Neutrophil (primary cell): ENCODE measurements at regions not wholly inside any gene's neighbourhood (a gene's known extent, or its start where the extent isn't known, plus 50 kb on each side); places are given as distances from the start of the nearest gene placed in this dataset.

Source experiments
- H3K27ac ChIP-seq: fragments of 200-600 bp; sonication (generic); 2 replicates; pipeline ENCODE4 v1.5.1; 2016; ENCODE audit warnings: mild to moderate bottlenecking, moderate library complexity
- H3K27me3 ChIP-seq: fragments of 200-600 bp; sonication (generic); 2 replicates; pipeline ENCODE4 v1.6.0; 2016; ENCODE audit warnings: mild to moderate bottlenecking
- H3K36me3 ChIP-seq: fragments of 200-600 bp; sonication (generic); 2 replicates; pipeline ENCODE4 v1.5.1; 2017
- H3K4me1 ChIP-seq, 2 experiments: fragments of 200-600 bp in 1 of 2; sonication (generic) in 1 of 2; 1 replicate in 1 of 2; 2 replicates in 1 of 2; pipeline versions ENCODE4 v1.5.1 to v1.6.1; 2013 to 2016; ENCODE audit warnings: low read depth in 1 of 2, low read length in 1 of 2, mild to moderate bottlenecking in 1 of 2, moderate library complexity in 1 of 2; ENCODE audit not compliant: control insufficient read depth in 1 of 2, insufficient read depth in 1 of 2
- H3K4me3 ChIP-seq, 2 experiments: fragments of 200-600 bp in 1 of 2; sonication (generic) in 1 of 2; 1 replicate in 1 of 2; 2 replicates in 1 of 2; pipeline ENCODE4 v1.5.1; 2013 to 2016; ENCODE audit warnings: low read depth in 1 of 2, low read length in 1 of 2, mild to moderate bottlenecking in 1 of 2, moderate library complexity in 1 of 2
- H3K9me3 ChIP-seq: fragments of 200-600 bp; sonication (generic); 2 replicates; pipeline ENCODE4 v1.5.1; 2016
- TF ChIP-seq, protein P1 (sequence below): fragments of 200-600 bp; sonication (generic); IDR thresholded peaks from 2 replicates; pipeline ENCODE4 v1.5.1; 2016; ENCODE audit warnings: antibody characterized with exemption

DNA sequence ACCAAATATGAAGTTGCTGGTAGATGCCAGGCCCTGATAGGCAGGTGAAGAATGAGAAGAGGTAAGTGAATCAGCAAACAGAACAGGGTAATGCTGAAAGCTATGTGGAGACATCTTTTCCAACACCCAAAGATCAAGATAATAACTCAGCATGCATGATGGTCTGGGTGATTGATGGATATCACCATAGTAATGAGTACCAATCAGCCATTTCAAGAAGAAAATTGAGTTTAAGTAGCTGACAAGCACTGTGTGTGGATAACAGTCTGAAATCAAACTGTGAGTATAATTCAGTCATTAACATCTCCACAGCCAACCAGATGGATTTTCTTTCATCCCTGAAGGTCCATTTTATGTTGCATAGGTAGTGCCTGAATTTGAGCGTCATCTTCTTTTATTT, 289.6 kb upstream of the SMIM31 start:
- Histone ChIP-seq H3K27ac (no peak overlapping the region), H3K4me1 (no peaks in the 10 kb centered on the region), H3K4me3 (no peak overlapping the region), H3K27me3 (no peaks in the 10 kb centered on the region), H3K9me3 (no peaks in the 10 kb centered on the region), H3K36me3 (no peaks in the 10 kb centered on the region)
- TF ChIP-seq, protein P1, sequence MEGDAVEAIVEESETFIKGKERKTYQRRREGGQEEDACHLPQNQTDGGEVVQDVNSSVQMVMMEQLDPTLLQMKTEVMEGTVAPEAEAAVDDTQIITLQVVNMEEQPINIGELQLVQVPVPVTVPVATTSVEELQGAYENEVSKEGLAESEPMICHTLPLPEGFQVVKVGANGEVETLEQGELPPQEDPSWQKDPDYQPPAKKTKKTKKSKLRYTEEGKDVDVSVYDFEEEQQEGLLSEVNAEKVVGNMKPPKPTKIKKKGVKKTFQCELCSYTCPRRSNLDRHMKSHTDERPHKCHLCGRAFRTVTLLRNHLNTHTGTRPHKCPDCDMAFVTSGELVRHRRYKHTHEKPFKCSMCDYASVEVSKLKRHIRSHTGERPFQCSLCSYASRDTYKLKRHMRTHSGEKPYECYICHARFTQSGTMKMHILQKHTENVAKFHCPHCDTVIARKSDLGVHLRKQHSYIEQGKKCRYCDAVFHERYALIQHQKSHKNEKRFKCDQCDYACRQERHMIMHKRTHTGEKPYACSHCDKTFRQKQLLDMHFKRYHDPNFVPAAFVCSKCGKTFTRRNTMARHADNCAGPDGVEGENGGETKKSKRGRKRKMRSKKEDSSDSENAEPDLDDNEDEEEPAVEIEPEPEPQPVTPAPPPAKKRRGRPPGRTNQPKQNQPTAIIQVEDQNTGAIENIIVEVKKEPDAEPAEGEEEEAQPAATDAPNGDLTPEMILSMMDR: no peak

DNA sequence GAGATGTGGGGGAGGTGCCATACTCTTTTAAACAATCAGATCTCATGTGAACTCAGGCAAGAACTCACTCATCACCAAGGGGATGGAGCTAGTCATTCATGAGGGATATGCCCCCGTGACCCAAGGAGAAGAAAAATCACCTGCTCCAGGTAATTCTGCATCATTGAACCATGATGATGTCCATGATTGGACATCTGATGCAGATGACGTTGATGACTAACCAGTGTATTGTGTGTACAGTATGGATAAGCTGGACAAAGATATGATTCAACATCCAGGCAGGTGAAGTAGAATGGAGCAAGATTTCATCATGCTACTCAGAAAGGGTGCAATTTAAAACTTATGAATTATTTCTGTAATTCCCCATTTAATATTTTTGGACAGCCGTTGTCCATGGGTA, 286.4 kb upstream of the SMIM31 start:
- Histone ChIP-seq H3K4me3 (no peak overlapping the region), H3K9me3 (no peaks in the 10 kb centered on the region), H3K36me3 (no peaks in the 10 kb centered on the region), H3K27me3 (no peaks in the 10 kb centered on the region), H3K4me1 (no peaks in the 10 kb centered on the region), H3K27ac (no peak overlapping the region)
- TF ChIP-seq, protein P1: no peak

DNA sequence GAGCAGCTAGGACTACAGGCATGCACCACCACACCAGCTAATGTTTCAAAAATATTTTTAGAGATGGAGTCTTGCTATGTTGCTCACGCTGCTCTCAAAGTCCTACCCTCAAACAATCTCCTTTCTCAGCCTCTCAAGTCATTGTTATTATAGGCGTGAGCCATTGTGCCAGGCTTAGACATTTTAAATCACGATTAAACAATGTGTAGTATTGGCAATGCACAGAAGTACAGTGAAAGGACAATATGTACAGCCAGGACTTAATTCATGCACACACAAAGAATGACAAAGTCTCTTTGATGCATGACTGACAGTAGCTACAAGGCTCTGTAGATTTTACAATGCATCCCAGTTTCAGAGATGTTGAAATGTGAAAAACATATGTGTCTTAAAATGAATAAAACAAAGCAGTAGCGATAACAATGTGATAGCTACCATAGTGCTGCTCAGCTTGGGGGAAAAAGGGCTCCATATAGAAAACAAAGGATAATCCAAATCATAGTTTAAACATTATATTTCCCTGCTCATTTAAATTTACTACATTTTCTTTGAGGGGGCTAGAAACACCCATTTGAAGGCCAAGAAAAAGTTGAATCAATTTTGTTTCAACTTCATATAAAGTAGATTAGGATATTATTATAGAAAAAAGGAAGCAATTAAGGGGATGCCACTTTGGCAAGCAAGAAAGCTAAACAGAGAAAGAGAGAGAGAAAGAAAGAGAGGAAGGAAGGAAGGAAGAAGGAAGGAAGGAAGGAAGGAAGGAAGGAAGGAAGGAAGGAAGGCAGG, 272.4 kb upstream of the SMIM31 start:
- Histone ChIP-seq H3K9me3 (no peaks in the 10 kb centered on the region), H3K4me3 (no peak overlapping the region), H3K4me1 (no peaks in the 10 kb centered on the region), H3K27me3 (no peaks in the 10 kb centered on the region), H3K36me3 (no peaks in the 10 kb centered on the region), H3K27ac (no peak overlapping the region)
- TF ChIP-seq, protein P1: no peak

DNA sequence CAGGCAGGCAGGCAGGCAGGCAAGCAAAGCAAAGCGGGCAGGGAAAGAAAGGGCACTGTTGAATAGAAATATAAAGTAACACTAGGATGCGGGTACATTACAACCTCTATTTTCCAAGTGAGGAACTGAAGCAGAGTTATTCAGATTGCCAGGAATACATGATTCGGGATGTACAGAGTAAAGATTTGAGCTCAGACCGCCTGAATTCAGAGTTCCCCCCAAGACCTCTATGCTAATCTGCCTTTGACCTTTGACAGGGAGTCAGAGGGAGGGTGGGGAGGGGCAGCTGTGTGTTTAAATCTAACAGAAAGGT, 271.9 kb upstream of the SMIM31 start:
- Histone ChIP-seq H3K36me3 (no peaks in the 10 kb centered on the region), H3K27me3 (no peaks in the 10 kb centered on the region), H3K4me1 (no peaks in the 10 kb centered on the region), H3K27ac (no peak overlapping the region), H3K4me3 (no peak overlapping the region), H3K9me3 (no peaks in the 10 kb centered on the region)
- TF ChIP-seq, protein P1: no peak

DNA sequence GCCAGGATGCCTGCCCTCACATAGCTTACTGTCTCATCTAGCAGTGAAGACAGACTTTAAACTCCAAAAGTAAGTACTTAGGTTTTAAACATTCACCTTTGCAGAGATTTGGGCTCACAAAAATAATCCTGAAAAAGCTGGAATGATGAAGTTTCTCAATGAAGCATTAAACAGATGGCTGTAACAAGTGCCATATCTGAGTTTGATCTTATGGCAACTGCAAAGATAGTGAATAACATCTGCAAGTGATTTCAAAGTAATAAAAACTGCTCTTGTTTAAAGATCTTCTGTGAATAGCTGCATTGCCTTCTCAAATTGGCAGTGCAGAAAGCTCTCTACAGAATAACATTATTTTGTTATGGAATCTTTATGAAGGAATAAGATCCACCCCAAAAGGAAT, 271.2 kb upstream of the SMIM31 start:
- H3K4me1 ChIP-seq: no peaks in the 10 kb centered on the region
- H3K4me3 ChIP-seq: no peak overlapping the region
- H3K9me3 ChIP-seq: no peaks in the 10 kb centered on the region
- H3K27ac ChIP-seq: no peak overlapping the region
- TF ChIP-seq, protein P1: no peak
- no peaks in the 10 kb centered on the region for H3K36me3 ChIP-seq
- H3K27me3 ChIP-seq: no peaks in the 10 kb centered on the region
